ENCODE measurements at regions not wholly inside any gene's neighbourhood (a gene's known extent, or its start where the extent isn't known, plus 50 kb on each side); places are given as distances from the start of the nearest gene placed in this dataset.
A peak's percentile ranks its signal among the peaks of the same experiment; 100 is the strongest.

GRCh38 chr11:69585385-69585784, 55.6 kb upstream of the CCND1 start (continued):
- TF ChIP-seq FOSL2 (IDR thresholded peaks at IDR 0.05) (no peak), FOSL2 (CRISPR knock-in tag; IDR thresholded peaks at IDR 0.05) (no peak), NR3C1 (IDR thresholded peaks at IDR 0.05) (no peak), CBX2 (IDR thresholded peaks at IDR 0.05; ENCODE audit: borderline replicate concordance, low read depth) (no peak), TP53 (CRISPR knock-in tag; IDR thresholded peaks at IDR 0.05) (no peak)

GRCh38 chr11:69587454-69588090, 53.4 kb upstream of the CCND1 start:
- POLR2A ChIA-PET, result interaction anchor here (0.6 to 1.2 kb wide), 2 partner anchors 12 to 289 kb away, joined by 3 to 5 read pairs; no protein-coding TSS in a partner anchor
- ATAC-seq (peak; percentile 89 to 91), FAIRE-seq (no peak), DNase-seq (ENCODE audit: low read depth in 1 of 2, low spot score in 1 of 2) (peak; percentile 41 to 42)
- Histone ChIP-seq H3K4me2 (peak overlapping the region; percentile 16; the same call in 1 of the 3 replicates), H3K4me3 (no peak overlapping the region), H3K4me1 (peaks cover 12% of the 10 kb centered on the region), H3K27ac (peak overlapping the region; percentile 39 to 50; a peak in 3 of 6 replicates), H3K9me3 (peaks cover 3% of the 10 kb centered on the region; the same call in 1 of the 3 replicates)
- TF ChIP-seq CBX2 (IDR thresholded peaks at IDR 0.05; ENCODE audit: borderline replicate concordance, low read depth), result no peak
- TF ChIP-seq PBX3 (IDR thresholded peaks at IDR 0.05), result no peak
- TF ChIP-seq JUN (IDR thresholded peaks at IDR 0.05), result no peak
- TF ChIP-seq HOXB13 (CRISPR knock-in tag; IDR thresholded peaks at IDR 0.05; ENCODE audit: low read depth), result no peak
- no peak for TF ChIP-seq NPAS2 (CRISPR knock-in tag; IDR thresholded peaks at IDR 0.05; ENCODE audit: borderline replicate concordance)
- TF ChIP-seq ZC3H11A (IDR thresholded peaks at IDR 0.05), result no peak
- no peak for TF ChIP-seq CHD2 (IDR thresholded peaks at IDR 0.05; ENCODE audit: low read length, partially characterized antibody)
- 0 out of 5 replicates have a peak, but pooled peaks of 1 of the 2 experiments have one; percentile 14 for TF ChIP-seq RAD21 (conservative IDR thresholded peaks at IDR 0.05 in 1 of 2, IDR thresholded peaks at IDR 0.05 in 1 of 2)
- TF ChIP-seq REST (IDR thresholded peaks at IDR 0.05), result no peak
- TF ChIP-seq SMC3 (IDR thresholded peaks at IDR 0.05), result no peak
- TF ChIP-seq BHLHE40 (IDR thresholded peaks at IDR 0.05; ENCODE audit: low read depth, low read length), result no peak
- peak; percentile 37; the same call in 1 of the 2 replicates for TF ChIP-seq GATA3 (IDR thresholded peaks at IDR 0.05; ENCODE audit: borderline replicate concordance)
- TF ChIP-seq TFCP2L1 (CRISPR knock-in tag; IDR thresholded peaks at IDR 0.05), result no peak
- no peak for TF ChIP-seq FOSL2 (IDR thresholded peaks at IDR 0.05)
- peak; percentile 16; the same call in 1 of the 2 replicates for TF ChIP-seq FOSL2 (CRISPR knock-in tag; IDR thresholded peaks at IDR 0.05)
- CTCF ChIA-PET, result interaction anchor here (0.7 to 4.1 kb wide), 7 partner anchors 8 to 295 kb away, joined by 3 to 21 read pairs (median 4); no protein-coding TSS in a partner anchor
- 83% methylated on average over 5 of the region's 5 CpGs for WGBS (ENCODE audit: missing lambda C conversion rate)

GRCh38 chr11:69588270-69588669, 52.7 kb upstream of the CCND1 start:
- ChIA-PET CTCF (interaction anchor here (0.7 to 4.1 kb wide), 11 partner anchors 9 to 487 kb away, joined by 3 to 21 read pairs (median 4); no protein-coding TSS in a partner anchor), POLR2A (interaction anchor here (0.6 to 1.2 kb wide), 2 partner anchors 11 to 290 kb away, joined by 3 to 5 read pairs; no protein-coding TSS in a partner anchor)
- Histone ChIP-seq H3K4me1 (peaks cover 12% of the 10 kb centered on the region), H3K27ac (peak overlapping the region; percentile 39 to 50; a peak in 3 of 6 replicates), H3K9me3 (peaks cover 3% of the 10 kb centered on the region; the same call in 1 of the 3 replicates), H3K4me3 (no peak overlapping the region), H3K4me2 (peak overlapping the region; percentile 16; the same call in 2 of the 3 replicates)
- WGBS (ENCODE audit: missing lambda C conversion rate), result 33% methylated on average over 5 of the region's 5 CpGs
- TF ChIP-seq MAX (IDR thresholded peaks at IDR 0.05) (peak; percentile 57; the same call in 1 of the 2 replicates), FOSL2 (IDR thresholded peaks at IDR 0.05) (no peak), FOSL2 (CRISPR knock-in tag; IDR thresholded peaks at IDR 0.05) (no peak), JUN (IDR thresholded peaks at IDR 0.05) (no peak), MYC (IDR thresholded peaks at IDR 0.05; ENCODE audit: borderline replicate concordance, low read length) (no peak), CBX2 (IDR thresholded peaks at IDR 0.05; ENCODE audit: borderline replicate concordance, low read depth) (no peak), RAD21 (conservative IDR thresholded peaks at IDR 0.05 in 1 of 2, IDR thresholded peaks at IDR 0.05 in 1 of 2) (0 out of 5 replicates have a peak, but pooled peaks have one; percentile 13), USF2 (IDR thresholded peaks at IDR 0.05) (no peak), CBX8 (IDR thresholded peaks at IDR 0.05) (no peak), BCL3 (IDR thresholded peaks at IDR 0.05) (no peak), EP300 (IDR thresholded peaks at IDR 0.05) (no peak), HMGXB4 (CRISPR knock-in tag; IDR thresholded peaks at IDR 0.05; ENCODE audit: borderline replicate concordance) (no peak), CEBPB (IDR thresholded peaks at IDR 0.05) (no peak)
- ATAC-seq (peak; percentile 89 to 95), DNase-seq (ENCODE audit: low read depth in 1 of 2, low spot score in 1 of 2) (peak; percentile 45 to 66), FAIRE-seq (no peak)
